NCI-H1694 (cell line): ENCODE measurements at regions not wholly inside any gene's neighbourhood (a gene's known extent, or its start where the extent isn't known, plus 50 kb on each side); places are given as distances from the start of the nearest gene placed in this dataset.
A peak's percentile ranks its signal among the peaks of the same experiment; 100 is the strongest.

ENCODE experiments used
- DNase-seq: peaks from one replicate; lab custom pipeline; 2025; lab: John Stamatoyannopoulos, UW

DNA sequence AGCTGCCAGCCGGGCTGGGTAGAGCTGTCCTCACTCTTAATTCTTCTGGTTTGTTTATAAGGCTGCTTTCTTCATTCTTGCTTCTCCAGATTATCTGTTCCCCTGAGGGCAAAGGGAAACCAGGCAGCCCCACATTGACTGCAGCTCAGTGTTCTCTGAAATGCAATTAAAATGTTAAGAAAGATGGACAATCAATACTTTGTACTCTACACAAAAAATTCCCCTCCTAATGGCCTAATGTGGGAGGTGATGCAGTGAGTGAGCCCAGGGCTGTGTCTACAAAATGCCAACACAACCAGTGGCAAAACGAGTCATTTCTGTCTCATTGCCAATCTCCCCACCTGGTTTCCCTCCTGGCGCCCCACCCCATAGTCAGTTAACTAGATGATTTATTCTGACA lies 541.7 kb upstream of the RAB6C start:
- no peak for DNase-seq

DNA sequence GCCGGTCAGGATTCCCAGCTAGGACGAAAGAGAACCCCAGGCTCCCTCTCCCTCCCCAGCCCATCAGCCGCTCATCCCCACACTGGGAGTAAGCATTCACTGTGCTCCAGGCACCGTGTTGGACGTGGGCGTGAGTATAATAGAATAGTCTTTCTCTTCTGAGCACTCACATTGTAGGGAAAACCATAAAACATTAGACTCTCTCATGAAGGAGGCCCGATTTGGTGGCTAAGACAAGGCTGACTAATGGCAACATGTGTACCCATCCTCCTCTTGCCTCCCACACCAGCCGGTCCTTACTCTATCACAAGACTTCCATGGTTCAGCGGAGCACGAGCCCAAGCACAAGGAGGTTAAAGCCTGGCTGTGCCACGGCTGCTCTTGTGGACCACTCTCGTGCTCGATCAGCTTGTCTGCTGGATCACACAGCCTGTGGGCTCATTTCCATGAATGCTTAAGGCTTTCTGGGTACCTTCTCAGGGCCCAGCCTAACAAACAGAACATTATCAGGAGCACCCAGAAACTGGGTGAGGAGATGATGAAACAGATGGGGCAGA lies 540.9 kb upstream of the RAB6C start:
- no peak for DNase-seq

DNA sequence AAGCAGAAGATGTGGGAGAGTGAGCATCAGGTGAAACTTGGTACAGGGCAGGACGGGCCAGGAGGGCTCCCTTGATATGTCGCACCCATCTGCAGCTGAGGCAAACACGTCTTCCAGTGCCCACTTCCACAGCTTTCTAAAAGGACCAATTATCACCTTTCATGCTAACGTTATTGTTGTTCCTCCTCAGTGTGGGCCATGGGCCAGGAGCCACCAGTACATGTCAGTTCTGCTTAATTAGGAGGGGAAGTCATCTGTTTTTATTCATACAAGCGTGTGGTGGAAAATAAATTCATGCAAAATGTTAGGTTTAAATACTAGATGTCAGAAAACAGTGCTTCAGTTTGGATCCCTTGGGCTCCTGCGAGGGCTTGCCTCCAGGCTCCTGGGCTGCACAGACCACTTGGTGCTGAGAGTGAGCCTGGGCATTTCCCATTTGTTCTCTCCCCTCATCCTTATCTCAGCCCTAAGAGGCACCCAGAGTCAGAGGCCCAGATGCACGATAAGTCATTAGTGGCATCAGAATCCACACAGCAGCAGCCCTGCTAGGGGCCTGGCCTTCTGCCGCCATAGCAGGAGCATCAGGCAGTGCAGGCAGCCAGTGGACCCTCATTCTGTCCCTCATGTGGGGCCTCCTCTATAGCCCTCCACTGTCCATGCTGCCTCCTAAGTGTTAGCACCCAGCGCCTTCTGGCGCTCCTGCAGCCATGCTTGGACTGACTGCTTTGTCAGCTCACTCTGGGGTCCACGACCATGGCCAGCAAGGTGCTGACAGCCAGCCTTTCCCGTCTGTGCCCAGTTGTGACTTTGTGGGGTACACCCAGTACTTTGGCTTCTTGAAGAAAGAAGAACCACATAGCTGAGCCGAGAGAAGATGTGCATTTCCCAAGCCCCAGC lies 539.8 kb upstream of the RAB6C start:
- peak; percentile 63 for DNase-seq

DNA sequence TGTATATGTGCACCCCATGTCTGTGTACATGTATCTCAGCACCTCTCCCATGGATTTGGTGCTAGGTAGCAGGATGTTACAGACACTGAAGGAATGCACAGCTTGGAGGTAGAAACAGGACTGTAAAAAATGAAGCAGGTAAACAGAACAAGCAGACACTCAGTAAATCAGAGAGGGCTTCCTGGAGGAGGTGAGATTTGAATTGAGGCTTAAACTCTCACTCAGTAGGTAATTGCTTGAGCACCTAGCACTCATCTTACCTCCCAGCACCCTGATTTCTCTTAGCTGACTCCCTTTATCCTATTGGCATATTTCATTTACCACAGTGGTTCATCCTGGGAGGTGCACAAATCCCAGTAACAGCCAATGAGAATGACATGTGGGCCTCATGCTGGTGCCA lies 537.9 kb upstream of the RAB6C start:
- no peak for DNase-seq

DNA sequence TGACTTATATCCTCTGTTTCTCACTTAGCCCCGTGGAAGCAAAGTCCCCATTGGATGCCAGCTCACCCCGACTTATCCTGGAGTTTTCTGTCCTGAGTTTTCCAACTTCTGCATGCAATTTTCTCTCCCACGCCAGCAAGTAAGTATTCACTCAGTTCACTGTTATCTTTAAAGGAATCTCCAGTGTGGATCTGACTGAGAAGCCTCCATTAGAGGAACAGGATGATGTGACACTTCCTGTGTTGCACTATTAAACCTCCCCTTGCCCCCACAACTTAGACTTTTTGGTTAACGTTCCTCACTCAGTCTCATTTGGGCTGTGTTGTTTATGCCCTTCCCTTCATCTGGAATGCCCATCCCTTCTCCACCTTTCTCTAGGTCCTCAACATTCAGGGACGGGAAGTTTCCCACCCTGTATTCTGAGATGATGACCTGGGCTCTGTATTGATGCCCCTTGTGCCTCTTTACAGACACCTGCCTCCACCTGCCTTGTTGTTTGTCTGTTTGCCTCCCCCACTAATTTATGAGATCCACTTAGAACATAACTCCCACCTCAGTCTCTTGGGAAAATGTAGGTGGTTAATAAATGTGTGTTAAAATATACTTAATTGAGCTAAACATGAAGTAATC lies 536.1 kb upstream of the RAB6C start:
- DNase-seq = no peak

DNA sequence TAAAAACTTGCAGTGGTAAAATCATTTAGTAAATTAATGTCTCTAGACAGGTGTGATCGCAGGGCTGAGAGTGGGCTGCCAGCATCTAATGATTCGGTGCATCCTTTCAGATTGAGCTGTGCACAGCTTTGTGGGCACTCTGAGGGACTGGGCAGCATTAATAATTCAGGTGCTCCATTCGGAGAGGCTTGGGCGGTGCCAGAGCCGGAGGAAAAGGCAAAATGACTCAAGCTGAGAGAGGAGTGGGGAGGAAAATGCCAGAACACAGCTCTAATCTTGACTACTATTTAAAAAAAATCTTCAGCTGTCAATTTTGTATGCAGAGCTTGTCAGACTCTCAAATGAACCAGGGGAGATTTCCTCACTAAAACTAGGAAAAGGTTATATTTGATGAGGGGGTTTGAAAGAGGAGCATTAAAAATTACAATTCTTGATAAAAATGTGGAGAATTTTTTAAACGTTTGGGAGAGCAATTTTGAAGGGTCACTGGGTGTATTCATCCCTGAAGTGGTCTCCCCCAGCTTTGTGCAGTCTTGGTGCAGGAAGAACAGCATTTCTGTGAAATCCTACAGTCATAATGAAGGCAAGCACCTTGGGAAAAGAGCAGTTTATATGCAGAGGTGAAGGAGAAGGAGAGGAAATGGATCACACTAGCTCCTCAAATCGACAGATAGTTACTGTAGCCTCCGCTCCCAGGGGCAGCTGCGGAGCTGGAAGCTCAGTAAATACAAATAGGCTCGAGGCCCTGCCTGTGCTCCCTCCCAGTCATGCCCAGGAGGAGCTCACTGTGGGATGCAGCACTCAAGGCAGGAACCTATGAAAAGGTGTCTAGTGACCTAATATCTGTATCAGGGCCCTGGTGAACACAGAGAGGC lies 535.4 kb upstream of the RAB6C start:
- no peak for DNase-seq

DNA sequence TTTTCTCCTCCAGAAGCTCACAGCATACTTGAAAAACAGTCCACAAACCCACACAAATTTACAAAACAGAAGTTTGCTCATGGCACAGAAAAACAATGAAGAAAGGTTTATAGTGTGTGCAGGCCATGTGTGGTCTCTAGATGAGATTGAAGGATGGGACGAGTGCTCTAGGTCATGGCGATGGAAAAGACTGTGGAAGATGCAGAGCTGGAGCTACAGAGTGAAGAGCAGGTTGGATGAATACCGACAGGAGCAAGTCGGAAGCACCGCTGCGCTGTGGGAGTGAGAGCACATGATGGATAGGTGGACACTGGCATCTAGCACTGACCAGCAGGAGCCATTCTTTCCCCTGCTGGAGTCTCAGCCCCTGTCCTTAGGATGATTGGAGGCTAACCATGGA lies 534.7 kb upstream of the RAB6C start:
- no peak for DNase-seq

DNA sequence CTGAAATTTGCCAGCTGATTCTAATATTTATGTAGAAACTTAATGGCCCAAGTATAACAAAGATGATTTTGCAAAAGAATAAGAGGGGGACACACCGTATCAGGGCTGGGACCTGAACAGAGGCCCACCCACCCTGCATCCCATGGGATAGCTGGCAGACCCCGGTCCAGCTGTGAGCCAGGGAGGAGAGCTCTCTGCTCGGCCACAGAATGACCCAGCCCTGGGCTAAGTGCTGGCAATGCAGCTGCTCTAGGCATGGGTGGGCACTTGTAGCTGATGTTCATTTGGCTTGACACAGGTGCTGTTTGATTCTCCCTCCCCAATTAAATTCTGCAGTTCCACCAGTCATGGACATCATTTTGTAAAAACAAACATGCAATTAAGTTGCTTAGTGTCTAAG lies 522.8 kb upstream of the RAB6C start:
- DNase-seq = no peak

DNA sequence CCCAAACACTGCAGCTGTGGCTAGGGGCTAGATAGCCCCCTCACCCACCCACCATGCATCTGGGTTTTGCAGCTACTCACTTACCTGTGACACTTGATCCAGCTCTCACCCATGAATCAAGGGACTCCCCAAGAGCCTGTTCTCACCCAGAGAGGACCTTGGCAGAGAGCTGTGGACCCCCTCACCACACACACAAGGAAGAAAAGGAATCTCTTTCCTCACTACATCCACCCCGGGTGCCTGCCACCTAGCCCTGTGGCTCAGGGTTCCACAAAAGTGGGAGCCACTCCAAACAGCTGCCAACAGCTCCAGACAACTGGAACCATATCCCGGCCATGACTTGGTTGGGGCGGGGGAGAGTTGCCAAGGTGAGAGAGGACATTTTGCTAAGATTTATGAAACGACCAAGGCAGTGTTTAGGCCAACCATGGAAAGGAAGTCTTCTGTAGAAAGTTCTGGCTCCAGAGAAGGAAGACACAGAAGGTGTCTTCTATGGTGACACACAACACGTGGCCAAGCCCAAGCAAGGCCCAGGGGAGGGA lies 522.1 kb upstream of the RAB6C start:
- no peak for DNase-seq

DNA sequence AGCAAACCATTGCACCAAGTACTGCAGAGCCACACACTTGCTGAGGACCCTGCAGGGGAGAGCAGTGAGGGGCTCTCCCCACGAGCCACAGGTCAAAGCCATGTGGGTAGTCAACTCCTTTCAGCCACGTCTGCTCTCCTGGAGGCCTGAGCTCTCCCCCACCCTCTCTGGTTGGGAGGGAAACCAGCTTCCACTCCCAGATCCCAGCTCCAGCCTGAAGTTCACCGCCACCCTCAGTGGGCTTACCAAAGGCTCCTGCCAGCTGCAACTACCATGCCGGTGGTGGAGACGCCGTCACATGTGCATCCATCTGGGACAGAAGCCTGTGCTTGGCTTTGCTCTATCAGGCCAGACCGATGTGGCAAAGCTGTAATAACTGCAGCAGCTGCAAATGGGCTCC lies 521.5 kb upstream of the RAB6C start:
- DNase-seq = no peak

DNA sequence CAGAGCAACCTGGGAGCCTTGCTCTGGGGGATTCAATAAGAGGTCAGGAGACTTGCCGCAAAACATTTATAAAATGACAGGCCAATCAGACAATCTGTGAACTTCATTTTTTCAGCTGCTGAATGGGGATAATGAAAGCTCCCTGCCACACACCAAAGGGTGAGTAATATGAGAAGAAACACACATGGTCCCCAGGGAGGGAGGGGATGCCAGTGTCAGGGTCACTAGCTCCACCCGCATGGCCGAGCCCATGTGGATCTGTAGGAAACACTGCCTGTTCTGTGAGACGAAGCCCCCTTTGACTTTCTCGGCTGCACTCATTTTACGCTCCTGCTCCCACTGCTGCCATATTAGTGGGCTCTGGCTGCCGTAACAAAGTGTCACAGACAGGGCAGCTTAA lies 521.0 kb upstream of the RAB6C start:
- DNase-seq = no peak

DNA sequence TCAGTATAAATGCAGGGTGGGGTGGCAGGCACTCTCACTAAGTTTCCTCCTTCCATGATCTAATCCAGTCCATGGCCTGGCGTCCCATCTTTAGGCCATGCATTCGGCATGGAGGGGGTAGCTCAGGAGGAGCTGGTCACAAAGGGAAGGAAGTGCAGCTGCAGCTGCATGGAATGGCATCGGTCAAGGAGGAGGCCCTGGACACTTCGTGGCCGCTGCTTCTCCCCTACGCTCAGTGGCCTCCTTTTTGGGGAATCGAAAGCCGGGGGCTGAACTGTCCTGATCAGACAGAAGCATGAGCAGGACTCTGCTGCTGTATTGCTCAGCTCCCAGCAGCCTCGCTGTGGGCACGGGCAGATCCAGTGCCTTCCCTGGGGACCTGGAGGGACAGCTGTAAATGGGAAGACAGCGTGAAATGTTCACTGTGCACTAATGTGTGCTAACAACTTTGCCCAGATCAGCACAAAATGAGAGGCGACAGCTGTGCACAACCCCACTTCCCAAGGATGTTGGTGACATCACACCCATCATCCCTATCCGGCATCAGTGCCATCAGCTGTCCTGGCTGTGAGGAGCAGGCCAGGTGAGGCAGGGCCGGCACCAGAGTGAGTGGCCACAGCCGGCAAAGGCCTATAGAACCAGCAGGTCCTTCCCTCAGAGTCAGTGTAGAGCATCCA lies 520.1 kb upstream of the RAB6C start:
- DNase-seq = peak; percentile 8

DNA sequence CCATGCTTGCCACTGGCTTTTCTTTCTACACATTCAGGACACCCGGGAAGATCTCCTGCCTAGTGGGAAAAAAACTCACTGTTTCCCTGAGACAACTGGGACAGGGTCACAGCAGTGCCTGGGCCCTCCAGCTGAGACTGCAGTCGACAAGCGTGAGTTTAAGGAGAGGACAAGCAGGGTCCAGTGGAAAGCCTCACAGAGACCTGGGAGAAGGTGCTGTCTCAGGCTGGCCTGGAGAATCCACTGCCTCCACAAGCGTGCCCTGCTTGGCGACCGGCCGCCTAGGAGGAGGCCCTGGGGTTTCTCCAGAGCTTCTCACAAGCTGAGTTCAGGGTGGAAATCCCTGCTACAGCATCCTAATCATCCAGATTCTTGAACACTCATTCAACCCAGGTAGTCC lies 519.6 kb upstream of the RAB6C start:
- no peak for DNase-seq

DNA sequence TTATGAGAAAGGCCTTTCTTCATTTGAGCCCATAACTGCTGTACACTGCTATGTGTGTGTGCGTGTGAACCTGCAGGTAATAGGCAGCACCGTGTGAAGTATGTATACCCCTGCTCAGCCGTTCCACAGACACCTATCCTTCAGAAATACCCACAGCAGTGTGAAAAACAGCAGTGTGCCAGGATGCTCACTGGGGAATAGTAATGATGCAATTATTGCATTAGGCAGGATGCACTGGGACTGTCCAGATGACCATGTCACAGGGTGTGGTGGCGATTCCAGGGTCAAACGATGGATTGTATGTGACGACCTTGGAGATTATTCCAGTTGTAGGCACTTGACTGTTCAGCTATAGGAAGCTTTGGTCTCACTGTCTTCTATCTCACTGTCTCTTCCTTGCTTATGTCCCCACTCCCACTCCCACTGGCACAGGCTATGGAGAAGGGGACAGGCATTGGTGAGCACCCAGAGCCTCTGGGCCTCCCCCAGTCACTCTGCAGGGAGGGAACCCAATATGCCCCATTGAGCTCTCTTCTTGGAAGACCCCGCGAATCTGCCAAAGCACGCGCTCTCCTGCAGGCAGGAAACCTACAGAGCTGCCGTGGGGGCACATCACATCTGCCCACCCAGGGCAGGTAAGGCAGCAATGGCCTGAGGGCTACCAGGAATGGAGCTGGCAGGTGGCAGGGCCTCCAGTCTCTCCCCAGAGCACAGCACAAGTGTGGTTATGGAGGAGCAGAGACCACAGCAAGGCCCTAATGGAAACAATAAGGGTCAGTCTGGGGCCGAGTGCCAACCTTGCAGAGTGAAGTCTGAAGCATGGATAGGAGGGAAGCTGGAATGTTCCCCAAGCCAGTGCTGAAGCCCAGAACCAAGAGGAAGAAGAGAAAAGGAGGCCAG lies 518.9 kb upstream of the RAB6C start:
- DNase-seq = no peak

DNA sequence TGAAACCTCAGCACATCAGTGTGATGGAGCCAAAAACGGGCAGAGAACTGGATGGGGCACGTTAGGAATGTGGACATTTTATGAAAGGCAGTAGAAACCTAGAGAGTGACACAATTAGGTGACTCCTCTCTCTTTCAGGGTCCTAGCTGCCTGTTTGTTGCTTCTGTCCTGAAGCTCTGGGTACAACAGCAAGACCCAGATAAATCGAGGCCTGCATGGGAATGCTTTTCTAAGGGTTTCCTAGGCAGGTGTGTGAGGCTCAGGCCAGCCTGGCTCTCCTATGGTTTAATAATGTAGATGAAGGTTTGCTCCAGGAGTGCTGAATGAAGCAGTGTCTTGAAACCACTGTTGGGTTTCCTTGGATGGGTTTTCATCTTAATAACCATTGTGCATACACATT lies 517.1 kb upstream of the RAB6C start:
- no peak for DNase-seq

DNA sequence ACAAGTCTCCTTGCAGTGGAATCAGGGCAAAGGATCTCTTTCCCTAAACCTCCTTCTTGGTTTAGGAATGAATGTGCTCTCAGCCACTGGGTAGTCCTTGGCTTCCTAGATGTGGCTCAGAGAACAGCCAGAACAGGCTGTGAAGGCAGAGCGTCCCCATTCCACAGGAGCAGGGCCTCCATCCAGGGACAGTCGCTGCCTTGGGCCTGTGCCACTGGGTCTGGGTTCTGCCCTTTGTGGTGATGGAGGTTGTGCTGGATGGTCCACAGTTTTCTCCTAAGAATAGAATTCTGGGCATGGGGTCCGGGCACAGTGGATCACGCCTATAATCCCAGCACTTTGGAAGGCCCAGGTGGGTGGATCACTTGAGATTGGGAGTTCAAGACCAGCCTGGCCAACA lies 516.5 kb upstream of the RAB6C start:
- DNase-seq = no peak

DNA sequence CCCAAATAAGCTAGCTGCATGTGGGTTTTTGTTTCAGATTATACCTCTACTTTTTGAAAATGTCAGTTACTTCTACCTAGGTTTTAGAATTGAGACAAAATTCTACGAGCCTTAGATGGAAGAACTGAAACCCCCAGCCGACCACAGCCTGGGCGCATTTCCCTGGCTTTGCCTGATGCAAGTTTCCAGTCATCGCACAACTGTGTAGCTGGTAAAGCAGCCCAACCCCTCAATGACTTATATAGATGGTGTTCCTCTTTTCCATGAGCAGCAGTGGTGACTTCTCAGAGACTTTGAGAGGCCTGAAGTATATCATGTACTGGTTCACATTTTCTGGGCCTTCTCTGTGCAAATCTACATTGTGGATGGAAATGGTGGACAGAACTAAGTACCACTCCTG lies 515.4 kb upstream of the RAB6C start:
- no peak for DNase-seq

DNA sequence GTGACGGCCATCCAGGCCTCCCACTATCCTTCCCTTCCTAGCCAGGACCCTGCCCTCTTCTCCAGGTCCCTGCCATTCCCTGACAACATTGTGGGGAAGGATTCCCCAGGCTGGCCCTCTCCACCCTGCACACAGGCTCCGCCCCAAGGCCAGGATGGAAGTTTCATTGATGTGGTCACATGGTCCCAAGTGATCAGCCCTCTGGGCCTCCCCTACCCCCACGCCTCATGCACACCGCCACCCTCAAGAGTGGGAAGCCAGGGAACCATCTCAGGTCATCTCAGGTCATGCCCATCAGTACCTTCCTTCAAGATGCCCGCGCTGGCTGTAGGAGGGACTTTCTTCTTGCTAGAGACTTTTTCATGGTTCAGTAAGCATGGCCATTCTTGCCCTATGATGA lies 514.8 kb upstream of the RAB6C start:
- no peak for DNase-seq

DNA sequence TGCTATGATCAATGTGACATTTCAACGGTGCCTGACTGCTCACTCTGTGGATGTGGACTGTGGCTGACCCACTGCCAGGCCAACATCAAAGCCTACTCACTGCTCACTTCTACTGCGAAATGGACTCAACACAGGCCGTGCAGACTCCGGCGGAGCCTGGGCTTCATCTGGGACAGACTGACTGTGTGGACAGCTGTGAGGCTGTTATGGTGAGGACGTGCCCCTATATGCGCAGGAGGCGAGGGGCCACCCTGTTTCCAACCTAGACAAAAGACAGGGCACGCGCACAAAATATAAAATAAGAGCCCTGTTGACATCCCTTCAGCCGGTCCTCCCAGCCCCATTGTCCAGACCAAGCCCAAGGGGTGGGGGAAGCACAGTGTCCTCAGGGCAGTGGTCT lies 514.4 kb upstream of the RAB6C start:
- DNase-seq = no peak

DNA sequence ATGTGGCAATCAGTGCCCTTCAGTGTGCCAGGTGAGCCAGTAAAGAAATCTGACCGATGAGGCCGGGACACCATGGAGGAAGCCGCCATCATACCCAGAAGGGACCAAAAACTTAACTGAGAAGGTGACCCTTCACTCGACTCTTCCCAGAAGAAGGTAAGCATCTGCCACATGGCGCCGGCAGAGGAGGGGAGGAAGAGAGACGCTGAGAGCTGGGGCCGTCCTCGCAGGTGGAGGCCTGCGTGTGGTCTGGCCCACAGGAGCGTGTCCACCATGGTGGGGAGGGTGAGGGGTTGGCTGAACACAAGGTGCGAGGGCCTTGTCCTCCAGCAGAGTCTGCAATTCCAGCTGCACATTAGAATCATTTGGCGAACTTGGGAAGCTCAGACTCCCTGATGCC lies 513.1 kb upstream of the RAB6C start:
- DNase-seq = no peak
